Omental fat pad (tissue), 3 donors: ENCODE measurements at regions not wholly inside any gene's neighbourhood (a gene's known extent, or its start where the extent isn't known, plus 50 kb on each side); places are given as distances from the start of the nearest gene placed in this dataset.

ENCODE experiments used
- ATAC-seq: fragments of 150-250 bp; one replicate; pipeline ENCODE4 v1.9.1; 2016; ENCODE audit warnings: mild to moderate bottlenecking, moderate library complexity; ENCODE audit not compliant: low FRiP score
- DNase-seq: peaks from one replicate; pipeline ENCODE4 v3.0.0-alpha.2; 2019; ENCODE audit warnings: low spot score
- CTCF ChIP-seq, 3 donors: fragments of 450-650 bp; IDR thresholded peaks; one replicate each; pipeline ENCODE4 v1.5.1; 2016 to 2017; ENCODE audit warnings: antibody characterized with exemption in 3 of 3, mild to moderate bottlenecking in 3 of 3, moderate library complexity in 2 of 3

GRCh38 chr11:86132667-86133249, 63.9 kb upstream of the PICALM start:
- DNase-seq (no peak), ATAC-seq (no peak)
- no peak for TF ChIP-seq CTCF (IDR thresholded peaks at IDR 0.05)

- TF ChIP-seq CTCF (IDR thresholded peaks at IDR 0.05): no peak
- DNase-seq: no peak
- ATAC-seq: no peak
These were observed 61.1 kb upstream of the PICALM start for GRCh38 chr11:86129740-86130540.

- TF ChIP-seq CTCF (IDR thresholded peaks at IDR 0.05): no peak
- ATAC-seq (no peak), DNase-seq (no peak)
These were observed 60.0 kb upstream of the PICALM start for GRCh38 chr11:86128914-86129313.

- ATAC-seq (no peak), DNase-seq (no peak)
- TF ChIP-seq CTCF (IDR thresholded peaks at IDR 0.05): no peak
These were observed 58.0 kb upstream of the PICALM start for GRCh38 chr11:86126862-86127261.

GRCh38 chr11:86124251-86125233, 55.7 kb upstream of the PICALM start:
- ATAC-seq (no peak), DNase-seq (no peak)
- TF ChIP-seq CTCF (IDR thresholded peaks at IDR 0.05): no peak

- no peak for TF ChIP-seq CTCF (IDR thresholded peaks at IDR 0.05)
- DNase-seq (no peak), ATAC-seq (no peak)
These were observed 53.9 kb upstream of the PICALM start for GRCh38 chr11:86122773-86123172.
